GM12878 (cell line): ENCODE measurements at regions not wholly inside any gene's neighbourhood (a gene's known extent, or its start where the extent isn't known, plus 50 kb on each side); places are given as distances from the start of the nearest gene placed in this dataset.

Experiments
- CREM ChIP-seq: IDR thresholded peaks from 2 replicates; pipeline ENCODE4 v1.6.1; 2014; ENCODE audit warnings: antibody characterized with exemption, low read depth
- FOXM1 ChIP-seq: IDR thresholded peaks from 2 replicates; pipeline ENCODE4 v1.6.1; 2012; ENCODE audit warnings: low read depth, mild to moderate bottlenecking, inconsistent platforms, low read length, moderate library complexity
- NFIC ChIP-seq: IDR thresholded peaks from 2 replicates; pipeline ENCODE4 v1.6.1; 2012; ENCODE audit warnings: low read depth, mild to moderate bottlenecking, inconsistent platforms, low read length, moderate library complexity
- PAX8 ChIP-seq: fragments of 450-650 bp; IDR thresholded peaks from 2 replicates; pipeline ENCODE4 v1.6.1; 2017; ENCODE audit warnings: mild to moderate bottlenecking, moderate library complexity
- SREBF1 ChIP-seq: IDR thresholded peaks from 2 replicates; pipeline ENCODE4 v1.6.1; 2012; ENCODE audit warnings: mild to moderate bottlenecking, low read length
- STAT1 ChIP-seq: fragments of 450-650 bp; conservative IDR thresholded peaks from 2 replicates; pipeline ENCODE4 v1.6.1; 2014; ENCODE audit warnings: antibody characterized with exemption, mild to moderate bottlenecking
- SUZ12 ChIP-seq: fragments of 200-600 bp; sonication (generic); IDR thresholded peaks from one replicate; pipeline ENCODE4 v1.6.1; 2018; ENCODE audit warnings: antibody characterized with exemption, mild to moderate bottlenecking; ENCODE audit not compliant: unreplicated experiment
- ZNF207 ChIP-seq: fragments of 450-650 bp; IDR thresholded peaks from 2 replicates; pipeline ENCODE4 v1.6.1; 2014; ENCODE audit warnings: antibody characterized with exemption, mild to moderate bottlenecking, borderline replicate concordance
- TF ChIP-seq, protein P1 (sequence below): IDR thresholded peaks from 2 replicates; pipeline ENCODE4 v1.6.1; 2011; ENCODE audit warnings: borderline replicate concordance, low read depth, mild to moderate bottlenecking, moderate library complexity, low read length; ENCODE audit not compliant: insufficient read depth, poor library complexity, severe bottlenecking
- TF ChIP-seq, protein P2 (sequence below): IDR thresholded peaks from 2 replicates; pipeline ENCODE4 v1.6.1; 2011; ENCODE audit warnings: low read depth, low read length, improper control_type of control experiment, borderline replicate concordance

DNA sequence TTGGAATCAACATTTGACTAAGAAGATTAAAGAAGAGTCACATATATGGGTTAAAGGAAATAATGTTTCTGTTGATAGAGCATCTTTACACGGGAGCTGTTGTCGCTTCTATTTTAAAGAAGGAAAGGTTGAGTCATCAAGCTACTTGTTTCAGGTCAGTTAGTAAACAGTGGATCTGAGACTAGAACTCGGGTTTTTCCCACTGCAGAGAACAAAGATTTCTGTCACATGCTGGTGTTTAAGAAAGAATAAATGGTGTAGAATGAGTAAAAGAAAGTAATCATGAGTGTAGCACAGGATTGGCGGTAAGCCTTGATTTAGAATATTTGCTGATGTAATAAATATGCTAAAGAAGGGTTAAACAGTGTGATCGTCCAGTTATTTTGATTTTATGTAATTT lies 455.5 kb downstream of the AEBP2 start (continued):
- TF ChIP-seq, protein P1, sequence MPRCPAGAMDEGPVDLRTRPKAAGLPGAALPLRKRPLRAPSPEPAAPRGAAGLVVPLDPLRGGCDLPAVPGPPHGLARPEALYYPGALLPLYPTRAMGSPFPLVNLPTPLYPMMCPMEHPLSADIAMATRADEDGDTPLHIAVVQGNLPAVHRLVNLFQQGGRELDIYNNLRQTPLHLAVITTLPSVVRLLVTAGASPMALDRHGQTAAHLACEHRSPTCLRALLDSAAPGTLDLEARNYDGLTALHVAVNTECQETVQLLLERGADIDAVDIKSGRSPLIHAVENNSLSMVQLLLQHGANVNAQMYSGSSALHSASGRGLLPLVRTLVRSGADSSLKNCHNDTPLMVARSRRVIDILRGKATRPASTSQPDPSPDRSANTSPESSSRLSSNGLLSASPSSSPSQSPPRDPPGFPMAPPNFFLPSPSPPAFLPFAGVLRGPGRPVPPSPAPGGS, result peak; percentile 67
- TF ChIP-seq, protein P2, sequence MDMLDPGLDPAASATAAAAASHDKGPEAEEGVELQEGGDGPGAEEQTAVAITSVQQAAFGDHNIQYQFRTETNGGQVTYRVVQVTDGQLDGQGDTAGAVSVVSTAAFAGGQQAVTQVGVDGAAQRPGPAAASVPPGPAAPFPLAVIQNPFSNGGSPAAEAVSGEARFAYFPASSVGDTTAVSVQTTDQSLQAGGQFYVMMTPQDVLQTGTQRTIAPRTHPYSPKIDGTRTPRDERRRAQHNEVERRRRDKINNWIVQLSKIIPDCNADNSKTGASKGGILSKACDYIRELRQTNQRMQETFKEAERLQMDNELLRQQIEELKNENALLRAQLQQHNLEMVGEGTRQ, result peak; percentile 51; the same call in 1 of the 2 replicates
- TF ChIP-seq SREBF1, result peak; percentile 66; the same call in 1 of the 2 replicates
- TF ChIP-seq SUZ12, result no peak
- peak; percentile 75; the same call in 1 of the 2 replicates for TF ChIP-seq FOXM1
- TF ChIP-seq ZNF207, result no peak
- 0 out of 2 replicates have a peak, but pooled peaks have one; percentile 37 for TF ChIP-seq PAX8
- TF ChIP-seq STAT1, result no peak
- peak; percentile 84; the same call in 1 of the 2 replicates for TF ChIP-seq NFIC
- peak; percentile 13; the same call in 1 of the 2 replicates for TF ChIP-seq CREM
